ENCODE measurements at regions not wholly inside any gene's neighbourhood (a gene's known extent, or its start where the extent isn't known, plus 50 kb on each side); places are given as distances from the start of the nearest gene placed in this dataset.

DNA sequence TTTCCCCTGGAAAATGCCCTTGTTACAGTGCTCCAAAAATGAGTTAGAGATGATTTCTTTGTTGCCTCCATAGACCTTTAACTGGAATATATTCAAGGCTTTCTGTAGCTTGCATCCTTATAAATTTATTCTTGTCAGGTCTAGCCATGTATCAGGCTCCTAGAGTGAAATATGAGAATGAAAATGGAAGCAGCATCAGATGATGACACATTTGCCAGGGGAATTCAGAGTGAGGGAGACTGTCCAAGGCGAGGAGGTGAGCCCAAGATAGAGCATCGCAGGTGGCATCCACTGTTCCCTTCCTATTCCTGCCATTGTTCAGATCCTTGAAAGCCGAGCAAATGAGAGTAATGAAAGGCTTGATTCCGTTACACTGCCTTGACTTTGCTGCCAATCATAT, 386.8 kb downstream of the SAMD5 start:
- DNase-seq (ENCODE audit: low spot score): no peak
- in situ Hi-C loops (cut with MboI; ENCODE audit: low pct_unique_long_range_greater_than_20kb, low sequenced_read_pairs, unreplicated experiment): no loop called here
- TF ChIP-seq, protein P1, sequence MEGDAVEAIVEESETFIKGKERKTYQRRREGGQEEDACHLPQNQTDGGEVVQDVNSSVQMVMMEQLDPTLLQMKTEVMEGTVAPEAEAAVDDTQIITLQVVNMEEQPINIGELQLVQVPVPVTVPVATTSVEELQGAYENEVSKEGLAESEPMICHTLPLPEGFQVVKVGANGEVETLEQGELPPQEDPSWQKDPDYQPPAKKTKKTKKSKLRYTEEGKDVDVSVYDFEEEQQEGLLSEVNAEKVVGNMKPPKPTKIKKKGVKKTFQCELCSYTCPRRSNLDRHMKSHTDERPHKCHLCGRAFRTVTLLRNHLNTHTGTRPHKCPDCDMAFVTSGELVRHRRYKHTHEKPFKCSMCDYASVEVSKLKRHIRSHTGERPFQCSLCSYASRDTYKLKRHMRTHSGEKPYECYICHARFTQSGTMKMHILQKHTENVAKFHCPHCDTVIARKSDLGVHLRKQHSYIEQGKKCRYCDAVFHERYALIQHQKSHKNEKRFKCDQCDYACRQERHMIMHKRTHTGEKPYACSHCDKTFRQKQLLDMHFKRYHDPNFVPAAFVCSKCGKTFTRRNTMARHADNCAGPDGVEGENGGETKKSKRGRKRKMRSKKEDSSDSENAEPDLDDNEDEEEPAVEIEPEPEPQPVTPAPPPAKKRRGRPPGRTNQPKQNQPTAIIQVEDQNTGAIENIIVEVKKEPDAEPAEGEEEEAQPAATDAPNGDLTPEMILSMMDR (IDR thresholded peaks at IDR 0.05; ENCODE audit: extremely low read depth, insufficient read depth, missing control alignments): no peak

DNA sequence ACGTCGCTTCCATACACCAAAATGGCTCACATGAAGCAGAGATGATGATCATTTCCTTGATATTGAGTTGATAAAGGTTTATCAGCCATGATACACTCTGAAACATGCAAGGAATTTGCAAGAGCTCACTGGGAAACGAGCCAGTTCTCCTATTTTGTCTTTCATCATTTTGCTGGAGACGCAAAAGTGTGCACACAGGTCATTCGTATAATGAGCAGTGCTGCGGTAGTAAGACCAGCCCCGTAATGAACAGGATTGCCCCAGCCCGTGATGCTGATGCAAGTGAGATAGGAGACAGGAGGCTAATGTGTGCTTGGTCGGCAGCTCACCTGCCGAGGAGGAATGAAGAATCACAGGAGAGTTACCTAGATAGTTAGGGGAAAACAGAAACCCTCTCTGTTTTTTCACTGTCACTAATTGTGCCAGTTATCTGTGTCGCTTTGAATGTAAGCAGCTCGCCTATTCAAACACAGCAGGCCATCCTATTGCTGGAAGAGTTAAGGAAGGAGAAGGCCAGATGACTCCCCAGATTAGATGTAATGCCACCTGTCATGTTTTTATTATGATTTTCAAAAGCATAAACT, 391.8 kb downstream of the SAMD5 start:
- TF ChIP-seq, protein P1 (IDR thresholded peaks at IDR 0.05; ENCODE audit: extremely low read depth, insufficient read depth, missing control alignments): no peak
- in situ Hi-C loops (cut with MboI; ENCODE audit: low pct_unique_long_range_greater_than_20kb, low sequenced_read_pairs, unreplicated experiment): no loop called here

DNA sequence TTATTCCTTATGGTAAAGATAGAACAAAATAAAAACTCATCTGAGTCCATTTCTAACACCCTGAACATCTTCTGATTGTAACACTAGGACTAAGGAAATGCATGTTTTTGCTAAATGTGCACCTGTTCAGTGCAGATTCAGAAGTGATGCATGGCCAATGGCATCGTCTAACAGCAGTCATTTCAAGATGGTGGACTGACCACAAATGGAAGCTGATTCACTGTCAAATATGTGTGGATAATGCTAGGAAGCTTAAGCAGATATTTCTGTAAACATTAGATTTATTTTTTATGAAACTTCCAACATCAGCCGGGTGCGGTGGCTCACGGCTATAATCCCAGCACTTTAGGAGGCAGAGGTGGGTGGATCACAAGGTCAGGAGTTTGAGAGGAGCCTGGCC, 394.8 kb downstream of the SAMD5 start:
- TF ChIP-seq, protein P1 (IDR thresholded peaks at IDR 0.05; ENCODE audit: extremely low read depth, insufficient read depth, missing control alignments): no peak
- in situ Hi-C loops (cut with MboI; ENCODE audit: low pct_unique_long_range_greater_than_20kb, low sequenced_read_pairs, unreplicated experiment): no loop called here
- DNase-seq (ENCODE audit: low spot score): no peak

More for the DNA sequence above, 391.8 kb downstream of the SAMD5 start:
- DNase-seq (ENCODE audit: low spot score): no peak

DNA sequence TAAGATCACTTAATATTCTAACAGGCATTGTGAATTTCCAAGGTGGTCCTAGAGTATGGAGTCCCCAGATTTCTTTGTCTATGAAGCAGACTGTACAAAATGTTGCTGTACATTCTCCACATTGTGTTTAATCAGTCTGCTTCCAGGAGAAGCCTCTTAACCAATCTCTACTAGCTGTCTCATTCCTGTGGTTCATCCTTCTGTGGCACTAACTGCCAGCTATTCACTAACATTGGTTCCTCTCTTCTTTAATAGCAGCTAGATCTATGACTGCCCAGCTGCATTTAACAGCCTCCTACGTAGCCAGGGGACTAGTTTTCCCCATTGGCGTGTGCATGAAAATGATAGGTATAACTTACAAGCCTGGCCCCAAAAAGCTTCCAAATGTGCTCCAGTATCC, 395.4 kb downstream of the SAMD5 start:
- in situ Hi-C loops (cut with MboI; ENCODE audit: low pct_unique_long_range_greater_than_20kb, low sequenced_read_pairs, unreplicated experiment): no loop called here
- TF ChIP-seq, protein P1 (IDR thresholded peaks at IDR 0.05; ENCODE audit: extremely low read depth, insufficient read depth, missing control alignments): no peak
- DNase-seq (ENCODE audit: low spot score): no peak

DNA sequence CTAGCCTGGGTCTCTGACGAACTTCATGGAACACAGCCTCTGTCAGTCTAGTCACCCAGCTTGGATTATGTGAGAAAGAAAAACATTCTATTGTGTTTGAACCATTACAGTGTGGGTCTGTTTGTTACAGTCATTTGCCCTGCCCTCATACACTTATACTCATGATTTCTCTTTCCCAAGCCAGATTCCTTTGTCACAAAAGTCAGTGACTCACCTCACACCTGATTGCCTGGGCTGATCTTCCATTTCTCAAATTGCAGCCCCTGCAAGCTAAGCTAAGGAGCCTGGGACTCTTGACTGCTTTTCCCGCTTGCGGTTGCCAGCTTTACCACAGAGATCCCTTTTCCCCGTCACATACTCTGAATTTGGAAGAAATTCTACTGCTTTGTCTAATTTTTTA, 395.9 kb downstream of the SAMD5 start:
- TF ChIP-seq, protein P1 (IDR thresholded peaks at IDR 0.05; ENCODE audit: extremely low read depth, insufficient read depth, missing control alignments): no peak
- in situ Hi-C loops (cut with MboI; ENCODE audit: low pct_unique_long_range_greater_than_20kb, low sequenced_read_pairs, unreplicated experiment): no loop called here
- DNase-seq (ENCODE audit: low spot score): no peak

DNA sequence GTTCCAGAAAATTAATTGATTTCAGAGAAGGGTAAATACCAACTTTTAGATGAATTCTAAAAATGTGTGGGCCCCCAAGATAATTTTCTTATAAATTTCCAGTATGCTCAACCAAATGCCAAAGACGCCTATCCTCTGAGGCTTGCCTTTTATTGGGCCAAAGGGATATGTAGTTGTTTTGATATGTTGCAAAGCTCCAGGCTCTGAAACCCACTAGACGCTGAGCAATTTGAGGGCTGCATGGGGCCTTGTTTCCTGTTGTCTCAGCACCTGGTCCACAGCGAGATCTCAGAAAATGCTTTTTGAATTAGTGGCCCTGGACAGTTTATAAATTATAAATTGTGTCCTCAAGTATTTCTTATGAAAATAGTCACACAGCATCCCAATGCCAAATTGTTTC, 397.2 kb downstream of the SAMD5 start:
- in situ Hi-C loops (cut with MboI; ENCODE audit: low pct_unique_long_range_greater_than_20kb, low sequenced_read_pairs, unreplicated experiment): no loop called here
- TF ChIP-seq, protein P1 (IDR thresholded peaks at IDR 0.05; ENCODE audit: extremely low read depth, insufficient read depth, missing control alignments): no peak
- no peak for DNase-seq (ENCODE audit: low spot score)

DNA sequence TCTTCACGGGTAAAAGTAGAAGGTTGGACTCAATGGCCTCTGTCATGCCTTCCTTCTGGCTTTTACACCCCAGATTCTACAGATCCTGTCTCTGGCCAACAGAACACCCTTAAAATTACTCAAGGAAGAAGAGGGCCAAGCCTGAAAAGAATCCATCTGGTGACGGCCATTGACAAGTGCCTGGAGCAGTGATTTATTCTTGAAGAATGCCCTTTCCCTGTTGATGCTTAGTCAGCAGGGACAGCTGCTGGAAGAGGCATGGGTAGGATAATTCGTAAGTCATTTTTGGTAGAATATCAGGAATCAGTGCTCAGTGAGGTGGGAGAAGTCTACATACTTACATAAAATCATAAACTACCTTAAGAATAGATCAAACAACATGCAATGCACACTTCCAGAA, 397.9 kb downstream of the SAMD5 start:
- in situ Hi-C loops (cut with MboI; ENCODE audit: low pct_unique_long_range_greater_than_20kb, low sequenced_read_pairs, unreplicated experiment): no loop called here
- TF ChIP-seq, protein P1 (IDR thresholded peaks at IDR 0.05; ENCODE audit: extremely low read depth, insufficient read depth, missing control alignments): no peak
- no peak for DNase-seq (ENCODE audit: low spot score)
